Right lobe of liver (tissue), 6 donors: ENCODE measurements at regions not wholly inside any gene's neighbourhood (a gene's known extent, or its start where the extent isn't known, plus 50 kb on each side); places are given as distances from the start of the nearest gene placed in this dataset.
"Not testable (repeated sequence)": the region's sequence is repeated elsewhere in the genome, so short reads cannot be mapped to it uniquely, and the experiment has no call there.

Experiments
- ATAC-seq, 4 donors: fragments of 200-7000 bp; cut with Tn5 transposase; one replicate each; pipeline ENCODE4 v1.9.1; 2020; ENCODE audit warnings: mild to moderate bottlenecking in 4 of 4, moderate library complexity in 4 of 4
- DNase-seq, 3 donors: peaks; one replicate each; pipeline ENCODE4 v3.0.0-alpha.2; 2020
- H3K27ac ChIP-seq, 3 donors: fragments of 200-600 bp; one replicate each; pipeline ENCODE4 v1.8.0; 2022
- H3K27me3 ChIP-seq, 2 donors: fragments of 200-600 bp; one replicate each; pipeline ENCODE4 v1.8.0; 2022
- H3K36me3 ChIP-seq, 4 donors: fragments of 200-600 bp; sonication (generic) in 1 of 4; one replicate each; pipeline versions ENCODE4 v1.5.1 to v1.8.0; 2017 to 2022; ENCODE audit warnings: control low read depth in 1 of 4
- H3K4me1 ChIP-seq, 4 donors: fragments of 200-600 bp; sonication (generic) in 1 of 4; one replicate each; pipeline versions ENCODE4 v1.5.1 to v1.8.0; 2017 to 2022; ENCODE audit warnings: control low read depth in 1 of 4
- H3K4me3 ChIP-seq, 3 donors: fragments of 200-600 bp; one replicate each; pipeline ENCODE4 v1.8.0; 2022
- H3K9me3 ChIP-seq, 4 donors: fragments of 200-600 bp; sonication (generic) in 1 of 4; one replicate each; pipeline versions ENCODE4 v1.5.1 to v1.8.0; 2017 to 2022; ENCODE audit warnings: control low read depth in 1 of 4
- CTCF ChIP-seq, 4 donors: fragments of 200-600 bp in 3 of 4; fragments of 450-650 bp in 1 of 4; IDR thresholded peaks; one replicate each; pipeline versions ENCODE4 v1.5.1 to v1.8.0; 2016 to 2022; ENCODE audit warnings: antibody characterized with exemption in 4 of 4, mild to moderate bottlenecking in 2 of 4
- POLR2A ChIP-seq: fragments of 450-650 bp; IDR thresholded peaks from one replicate; pipeline ENCODE4 v1.6.1; 2017; ENCODE audit warnings: antibody characterized with exemption, mild to moderate bottlenecking
- WGBS: methylation state at CpG from one replicate; pipeline ENCODE4 v1.1.6; 2018; ENCODE audit warnings: low coverage, low lambda C conversion rate; ENCODE audit not compliant: insufficient coverage; ENCODE audit errors: missing lambda C conversion rate; 5-methylcytosine and 5-hydroxymethylcytosine counted together
- intact Hi-C, 2 donors: fragments of 100-400 bp; cut with DNase I; formaldehyde crosslinking; loops; one replicate each; pipeline versions ENCODE4 v1.11.2 to v1.14.1; 2022
- donor health status: DM: no; HTN: yes; CAD: no.
- donor health status: DM: no; HTN: no; CAD: no.
- donor health status: DM: no; HTN: no; CAD: no.
- donor health status: DM: no; HTN: yes; CAD: no.
- donor health status: DM: no; HTN: yes; CAD: no.

GRCh38 chr14:45946251-45946650, 693.2 kb upstream of the MIS18BP1 start:
- DNase-seq (no peak), ATAC-seq (no peak)
- Histone ChIP-seq H3K4me1 (no peaks in the 10 kb centered on the region), H3K9me3 (no peaks in the 10 kb centered on the region), H3K27ac (no peak overlapping the region), H3K4me3 (no peak overlapping the region), H3K27me3 (no peaks in the 10 kb centered on the region), H3K36me3 (no peaks in the 10 kb centered on the region)
- TF ChIP-seq CTCF (IDR thresholded peaks at IDR 0.05) (no peak), POLR2A (no peak)
- WGBS = 31% methylated on average over 3 of the region's 3 CpGs
- intact Hi-C loops = no loop called here

GRCh38 chr14:45940318-45940717, 687.3 kb upstream of the MIS18BP1 start:
- intact Hi-C loops = no loop called here
- no peak for TF ChIP-seq CTCF (IDR thresholded peaks at IDR 0.05)
- no peak for TF ChIP-seq POLR2A
- Histone ChIP-seq H3K4me1 (no peaks in the 10 kb centered on the region), H3K9me3 (no peaks in the 10 kb centered on the region), H3K36me3 (no peaks in the 10 kb centered on the region), H3K4me3 (no peak overlapping the region), H3K27me3 (no peaks in the 10 kb centered on the region), H3K27ac (no peak overlapping the region)
- no peak for DNase-seq
- no peak for ATAC-seq

- TF ChIP-seq POLR2A (no peak), CTCF (IDR thresholded peaks at IDR 0.05) (no peak)
- H3K27me3 ChIP-seq = no peaks in the 10 kb centered on the region
- DNase-seq (no peak), ATAC-seq (no peak)
- H3K9me3 ChIP-seq = no peaks in the 10 kb centered on the region
- H3K4me1 ChIP-seq = no peaks in the 10 kb centered on the region
- H3K27ac ChIP-seq = no peak overlapping the region
- H3K36me3 ChIP-seq = no peaks in the 10 kb centered on the region
- intact Hi-C loops = no loop called here
- H3K4me3 ChIP-seq = no peak overlapping the region
Measured at GRCh38 chr14:45939572-45939971, 686.6 kb upstream of the MIS18BP1 start.

- intact Hi-C loops, H3K27me3 ChIP-seq, ATAC-seq, H3K36me3 ChIP-seq, H3K27ac ChIP-seq, H3K4me3 ChIP-seq, DNase-seq, H3K4me1 ChIP-seq, H3K9me3 ChIP-seq: not testable (repeated sequence)
- WGBS = 56% methylated on average over 3 of the region's 3 CpGs
Measured at GRCh38 chr14:45919995-45920394, 667.0 kb upstream of the MIS18BP1 start.

- Histone ChIP-seq H3K4me3 (no peak overlapping the region), H3K27me3 (no peaks in the 10 kb centered on the region), H3K9me3 (no peaks in the 10 kb centered on the region), H3K27ac (no peak overlapping the region), H3K4me1 (no peaks in the 10 kb centered on the region), H3K36me3 (no peaks in the 10 kb centered on the region)
- no peak for ATAC-seq
- DNase-seq = no peak
- TF ChIP-seq CTCF (IDR thresholded peaks at IDR 0.05) (no peak), POLR2A (no peak)
- 33% methylated on average over 3 of the region's 3 CpGs for WGBS
- intact Hi-C loops = no loop called here
Measured at GRCh38 chr14:45916340-45916953, 663.4 kb upstream of the MIS18BP1 start.
